GM12864 (cell line): ENCODE measurements at regions not wholly inside any gene's neighbourhood (a gene's known extent, or its start where the extent isn't known, plus 50 kb on each side); places are given as distances from the start of the nearest gene placed in this dataset.

Experiments used
- DNase-seq: peaks from one replicate; pipeline ENCODE4 v3.0.0-alpha.2; 2011; ENCODE audit warnings: low read depth
- H3K4me3 ChIP-seq: 2 replicates; pipeline ENCODE4 v1.5.1; 2011; ENCODE audit warnings: mild to moderate bottlenecking, low read depth, low read length, control low read depth
- TF ChIP-seq, protein P1 (sequence below): IDR thresholded peaks from 2 replicates; pipeline ENCODE4 v1.5.1; 2011; ENCODE audit warnings: low read depth, mild to moderate bottlenecking, moderate library complexity, low read length, control low read depth, inconsistent platforms; ENCODE audit errors: missing control alignments

GRCh38 chr2:12163866-12164265 is 417.4 kb downstream of the LPIN1 start:
- H3K4me3 ChIP-seq, result no peak overlapping the region
- no peak for DNase-seq
- TF ChIP-seq, protein P1, sequence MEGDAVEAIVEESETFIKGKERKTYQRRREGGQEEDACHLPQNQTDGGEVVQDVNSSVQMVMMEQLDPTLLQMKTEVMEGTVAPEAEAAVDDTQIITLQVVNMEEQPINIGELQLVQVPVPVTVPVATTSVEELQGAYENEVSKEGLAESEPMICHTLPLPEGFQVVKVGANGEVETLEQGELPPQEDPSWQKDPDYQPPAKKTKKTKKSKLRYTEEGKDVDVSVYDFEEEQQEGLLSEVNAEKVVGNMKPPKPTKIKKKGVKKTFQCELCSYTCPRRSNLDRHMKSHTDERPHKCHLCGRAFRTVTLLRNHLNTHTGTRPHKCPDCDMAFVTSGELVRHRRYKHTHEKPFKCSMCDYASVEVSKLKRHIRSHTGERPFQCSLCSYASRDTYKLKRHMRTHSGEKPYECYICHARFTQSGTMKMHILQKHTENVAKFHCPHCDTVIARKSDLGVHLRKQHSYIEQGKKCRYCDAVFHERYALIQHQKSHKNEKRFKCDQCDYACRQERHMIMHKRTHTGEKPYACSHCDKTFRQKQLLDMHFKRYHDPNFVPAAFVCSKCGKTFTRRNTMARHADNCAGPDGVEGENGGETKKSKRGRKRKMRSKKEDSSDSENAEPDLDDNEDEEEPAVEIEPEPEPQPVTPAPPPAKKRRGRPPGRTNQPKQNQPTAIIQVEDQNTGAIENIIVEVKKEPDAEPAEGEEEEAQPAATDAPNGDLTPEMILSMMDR, result no peak

- no peak for DNase-seq
- TF ChIP-seq, protein P1, result no peak
- no peak overlapping the region for H3K4me3 ChIP-seq
These were observed 418.3 kb downstream of the LPIN1 start for GRCh38 chr2:12164689-12165088.

DNA sequence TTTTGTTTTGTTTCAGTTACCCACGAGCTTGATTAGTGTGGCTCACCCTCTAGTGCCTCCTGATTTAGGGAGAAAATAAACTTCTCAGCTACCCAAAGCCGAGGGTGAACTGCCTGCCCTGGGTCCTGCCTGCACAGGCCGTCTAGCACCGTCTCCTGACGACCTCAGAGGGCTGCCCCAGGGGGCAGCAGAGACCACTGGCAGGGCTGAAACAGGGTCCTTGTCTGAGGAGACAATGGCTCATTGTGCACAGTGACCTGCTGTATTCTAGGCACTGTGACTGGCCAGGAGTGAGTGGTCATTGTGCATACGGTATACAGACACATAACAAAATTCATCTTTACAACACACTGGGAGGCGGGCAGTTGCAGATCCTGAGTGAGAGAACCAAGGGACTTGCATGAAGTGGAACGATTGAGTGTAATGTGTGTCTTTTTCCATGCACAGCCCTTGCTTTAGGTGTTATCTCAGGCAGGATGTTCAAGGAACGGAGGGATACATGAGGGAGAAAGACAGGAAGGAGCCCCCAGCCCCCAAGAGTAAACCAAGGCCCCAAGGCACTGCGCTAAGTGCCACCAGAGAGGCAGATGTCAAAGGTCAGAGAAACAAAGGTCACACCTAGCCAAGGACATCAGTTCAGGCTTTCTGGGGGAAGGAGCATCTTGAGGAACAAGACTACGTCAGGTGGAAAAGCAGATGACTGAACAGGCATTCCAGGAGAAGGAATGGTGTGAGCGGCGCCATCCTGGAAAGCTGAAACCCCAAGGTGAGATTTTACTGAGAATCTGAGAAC is 421.3 kb downstream of the LPIN1 start:
- no peak overlapping the region for H3K4me3 ChIP-seq
- DNase-seq, result no peak
- TF ChIP-seq, protein P1, result peak; percentile 30

DNA sequence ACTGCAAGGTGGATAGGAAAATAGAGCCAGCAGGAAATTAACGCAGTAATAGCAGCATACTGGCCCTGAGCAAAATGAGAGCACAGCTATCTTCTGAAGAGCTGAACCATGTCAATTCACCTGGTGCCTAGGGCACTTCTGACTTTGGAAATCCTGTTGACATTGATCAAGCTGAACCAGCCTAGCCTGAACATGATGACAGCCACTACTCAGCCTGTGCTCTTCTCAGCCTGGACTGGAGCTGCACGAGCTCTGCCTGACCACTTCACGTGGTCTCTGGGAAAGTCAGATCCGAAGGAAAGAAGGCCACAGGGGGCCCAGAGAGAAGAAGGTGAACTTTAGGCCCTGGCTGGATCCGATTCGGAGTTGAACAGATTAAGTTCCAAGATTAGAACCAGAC is 421.9 kb downstream of the LPIN1 start:
- TF ChIP-seq, protein P1, result no peak
- no peak for DNase-seq
- no peak overlapping the region for H3K4me3 ChIP-seq

DNA sequence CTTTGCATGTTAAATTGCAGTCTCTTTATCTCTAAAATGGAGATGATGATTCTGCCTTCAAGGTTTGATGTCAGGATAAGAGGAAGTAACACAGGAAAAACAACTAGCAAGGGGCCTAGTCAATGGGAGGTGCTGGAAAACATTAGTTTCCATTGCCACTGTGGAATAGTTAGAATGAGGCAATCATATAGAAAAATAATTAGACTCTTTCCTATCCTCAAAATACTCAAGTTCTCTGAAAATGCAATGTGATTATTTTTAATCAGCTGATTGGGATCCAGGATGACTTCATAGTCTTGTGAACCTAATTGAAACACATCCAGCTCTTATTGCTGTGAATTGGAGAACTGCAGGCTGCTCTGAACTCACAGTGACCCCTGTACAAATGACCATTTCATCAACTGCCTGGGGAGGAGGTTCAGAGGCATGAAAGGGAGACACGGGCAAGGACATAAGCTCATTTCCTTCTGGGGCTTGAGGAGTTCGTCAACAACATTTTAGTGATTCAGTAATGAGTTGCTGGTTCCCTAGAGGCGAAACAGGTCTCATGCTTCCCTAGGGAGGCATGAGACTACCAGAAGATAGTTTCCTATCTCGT is 422.5 kb downstream of the LPIN1 start:
- DNase-seq, result no peak
- TF ChIP-seq, protein P1, result no peak
- no peak overlapping the region for H3K4me3 ChIP-seq

- H3K4me3 ChIP-seq, result no peak overlapping the region
- no peak for DNase-seq
- TF ChIP-seq, protein P1, result no peak
These were observed 423.3 kb downstream of the LPIN1 start for GRCh38 chr2:12169721-12170120.
